Trophoblast cell (in vitro differentiated cells and primary cell): ENCODE measurements at regions not wholly inside any gene's neighbourhood (a gene's known extent, or its start where the extent isn't known, plus 50 kb on each side); places are given as distances from the start of the nearest gene placed in this dataset.

Source experiments
- DNase-seq, 2 donors: peaks; one replicate each; pipeline ENCODE4 v3.0.0-alpha.2; 2016
- H2AFZ ChIP-seq: 2 replicates; pipeline ENCODE4 v1.6.1; 2013; ENCODE audit warnings: low read length, moderate library complexity, mild to moderate bottlenecking; ENCODE audit not compliant: insufficient read depth, poor library complexity
- H2AK5ac ChIP-seq: 2 replicates; pipeline ENCODE4 v1.6.1; 2013; ENCODE audit warnings: mild to moderate bottlenecking, low read length
- H2BK120ac ChIP-seq: 2 replicates; pipeline ENCODE4 v1.6.1; 2013; ENCODE audit warnings: low read length, mild to moderate bottlenecking, moderate library complexity; ENCODE audit not compliant: insufficient read depth, poor library complexity
- H2BK12ac ChIP-seq: 2 replicates; pipeline ENCODE4 v1.6.1; 2013; ENCODE audit warnings: mild to moderate bottlenecking, low read length, moderate library complexity
- H2BK5ac ChIP-seq: 2 replicates; pipeline ENCODE4 v1.6.1; 2013; ENCODE audit warnings: low read length, low read depth, moderate library complexity, mild to moderate bottlenecking; ENCODE audit not compliant: poor library complexity
- H3K14ac ChIP-seq: 2 replicates; pipeline ENCODE4 v1.6.1; 2013; ENCODE audit warnings: mild to moderate bottlenecking, low read length
- H3K18ac ChIP-seq: 2 replicates; pipeline ENCODE4 v1.6.1; 2013; ENCODE audit warnings: mild to moderate bottlenecking, low read length
- H3K23ac ChIP-seq: 2 replicates; pipeline ENCODE4 v1.6.1; 2013; ENCODE audit warnings: low read length
- H3K27ac ChIP-seq: 2 replicates; pipeline ENCODE4 v1.5.1; 2013; ENCODE audit warnings: low read depth, mild to moderate bottlenecking, inconsistent platforms, low read length, moderate library complexity
- H3K27me3 ChIP-seq: 2 replicates; pipeline ENCODE4 v1.6.1; 2013; ENCODE audit warnings: inconsistent platforms, mild to moderate bottlenecking, low read length, moderate library complexity; ENCODE audit not compliant: insufficient read depth
- H3K36me3 ChIP-seq, 2 experiments: 1 replicate in 1 of 2; 2 replicates in 1 of 2; pipeline ENCODE4 v1.6.1; 2013; ENCODE audit warnings: low read length in 2 of 2, mild to moderate bottlenecking in 2 of 2, moderate library complexity in 1 of 2; ENCODE audit not compliant: insufficient read depth in 2 of 2, control insufficient read depth in 1 of 2
- H3K4ac ChIP-seq: 2 replicates; pipeline ENCODE4 v1.6.1; 2013; ENCODE audit warnings: low read depth, mild to moderate bottlenecking, low read length, moderate library complexity
- H3K4me1 ChIP-seq, 2 experiments: 1 replicate in 1 of 2; 2 replicates in 1 of 2; pipeline ENCODE4 v1.6.1; 2013; ENCODE audit warnings: low read length in 2 of 2, mild to moderate bottlenecking in 2 of 2, moderate library complexity in 1 of 2; ENCODE audit not compliant: insufficient read depth in 2 of 2, control insufficient read depth in 1 of 2
- H3K4me2 ChIP-seq: 2 replicates; pipeline ENCODE4 v1.6.1; 2013; ENCODE audit warnings: inconsistent platforms, mild to moderate bottlenecking, low read length, moderate library complexity
- H3K4me3 ChIP-seq: 2 replicates; pipeline ENCODE4 v1.5.1; 2013; ENCODE audit warnings: mild to moderate bottlenecking, low read depth, low read length, inconsistent platforms
- H3K79me1 ChIP-seq: one replicate; pipeline ENCODE4 v1.6.1; 2013; ENCODE audit warnings: low read length
- H3K79me2 ChIP-seq: 2 replicates; pipeline ENCODE4 v1.6.1; 2013; ENCODE audit warnings: low read length, mild to moderate bottlenecking; ENCODE audit not compliant: control insufficient read depth, insufficient read depth, poor library complexity
- H3K9ac ChIP-seq: 2 replicates; pipeline ENCODE4 v1.6.1; 2013; ENCODE audit warnings: mild to moderate bottlenecking, low read length
- H3K9me3 ChIP-seq: 2 replicates; pipeline ENCODE4 v1.6.1; 2013; ENCODE audit warnings: low read depth, mild to moderate bottlenecking, control low read depth, inconsistent platforms, low read length; ENCODE audit not compliant: insufficient read depth
- H4K12ac ChIP-seq: 2 replicates; pipeline ENCODE4 v1.6.1; 2013; ENCODE audit warnings: low read depth, mild to moderate bottlenecking, low read length, moderate library complexity
- H4K8ac ChIP-seq: 2 replicates; pipeline ENCODE4 v1.6.1; 2013; ENCODE audit warnings: low read depth, mild to moderate bottlenecking, low read length, moderate library complexity
- H4K91ac ChIP-seq: one replicate; pipeline ENCODE4 v1.6.1; 2013; ENCODE audit warnings: low read depth, mild to moderate bottlenecking, low read length, moderate library complexity
- WGBS: extraction: QIAGEN DNeasy Blood & Tissue Kit; methylation state at CpG from one replicate; pipeline ENCODE4 v1.1.7; 2013; ENCODE audit warnings: missing lambda C conversion rate; ENCODE audit not compliant: insufficient read length, insufficient coverage; ENCODE audit errors: extremely low coverage; 5-methylcytosine and 5-hydroxymethylcytosine counted together

DNA sequence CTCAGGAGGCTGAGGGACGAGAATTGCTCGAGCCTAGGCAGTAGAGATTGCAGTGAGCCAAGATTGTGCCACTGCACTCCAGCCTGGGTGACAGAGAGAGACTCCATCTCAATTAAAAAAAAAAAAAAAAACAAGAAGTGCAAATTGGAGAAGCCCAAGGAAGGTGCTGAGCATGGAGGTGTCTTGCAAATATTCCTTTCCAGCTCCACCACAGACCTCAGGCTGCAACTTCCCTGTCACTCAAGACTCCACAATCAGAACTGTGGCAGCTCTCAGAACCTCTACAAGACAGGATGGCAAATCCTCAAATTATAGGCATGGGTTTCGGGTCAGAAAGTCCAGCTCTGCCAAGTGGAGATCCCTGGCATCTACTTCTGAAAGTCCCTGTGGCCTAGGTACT, 104.4 kb upstream of the TIAM1 start:
- WGBS: no CpG with 5 or more reads among the region's 3 CpGs
- Histone ChIP-seq H4K8ac (no peak overlapping the region), H3K79me2 (no peaks in the 10 kb centered on the region), H2AFZ (no peak overlapping the region), H3K4me2 (no peak overlapping the region), H3K4me3 (no peak overlapping the region), H4K12ac (no peak overlapping the region), H3K27me3 (no peaks in the 10 kb centered on the region), H2BK12ac (no peak overlapping the region), H3K14ac (no peak overlapping the region), H3K23ac (no peak overlapping the region), H2BK120ac (no peak overlapping the region), H3K4ac (no peak overlapping the region), H3K4me1 (peaks cover 3 to 4% of the 10 kb centered on the region in 2 experiments), H2BK5ac (no peak overlapping the region), H3K9ac (no peak overlapping the region), H3K18ac (no peak overlapping the region), H3K36me3 (no peaks in the 10 kb centered on the region), H3K27ac (no peak overlapping the region), H3K9me3 (no peaks in the 10 kb centered on the region), H2AK5ac (no peak overlapping the region), H4K91ac (no peak overlapping the region), H3K79me1 (no peaks in the 10 kb centered on the region)
- DNase-seq: no peak

DNA sequence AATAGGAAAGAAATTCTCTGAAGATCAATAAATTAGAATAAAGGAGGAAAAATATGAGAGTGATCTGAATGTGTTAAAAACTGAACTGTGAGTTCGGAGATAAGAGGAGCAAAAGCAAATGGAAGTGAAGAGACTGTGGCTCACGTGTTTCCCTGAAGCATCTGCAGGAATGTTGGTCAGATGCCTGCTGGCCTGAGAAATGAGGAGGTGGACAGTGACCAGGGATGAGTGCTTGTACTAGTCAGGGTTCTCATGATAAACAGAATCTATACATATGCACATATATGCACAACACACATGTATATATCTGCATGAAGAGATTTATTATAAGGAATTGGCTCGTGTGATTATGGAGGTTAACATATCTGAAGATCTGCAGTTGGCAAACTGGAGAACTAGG, 103.4 kb upstream of the TIAM1 start:
- no peak overlapping the region for H3K4me3 ChIP-seq
- no peak overlapping the region for H4K91ac ChIP-seq
- H4K8ac ChIP-seq: no peak overlapping the region
- no peak overlapping the region for H3K9ac ChIP-seq
- H3K23ac ChIP-seq: no peak overlapping the region
- no peak overlapping the region for H4K12ac ChIP-seq
- no peaks in the 10 kb centered on the region for H3K27me3 ChIP-seq
- H2AFZ ChIP-seq: no peak overlapping the region
- no peak overlapping the region for H3K4me2 ChIP-seq
- H2BK120ac ChIP-seq: no peak overlapping the region
- H3K79me1 ChIP-seq: no peaks in the 10 kb centered on the region
- H3K27ac ChIP-seq: no peak overlapping the region
- WGBS: 0% methylated on average over 1 of the region's 3 CpGs
- no peaks in the 10 kb centered on the region for H3K9me3 ChIP-seq
- peak; percentile 34 to 64 for DNase-seq
- H2BK12ac ChIP-seq: no peak overlapping the region
- peaks cover 8% of the 10 kb centered on the region in 2 experiments for H3K4me1 ChIP-seq
- H3K79me2 ChIP-seq: no peaks in the 10 kb centered on the region
- H3K18ac ChIP-seq: no peak overlapping the region
- H3K14ac ChIP-seq: no peak overlapping the region
- H2BK5ac ChIP-seq: no peak overlapping the region
- no peak overlapping the region for H3K4ac ChIP-seq
- H2AK5ac ChIP-seq: no peak overlapping the region
- no peaks in the 10 kb centered on the region for H3K36me3 ChIP-seq

DNA sequence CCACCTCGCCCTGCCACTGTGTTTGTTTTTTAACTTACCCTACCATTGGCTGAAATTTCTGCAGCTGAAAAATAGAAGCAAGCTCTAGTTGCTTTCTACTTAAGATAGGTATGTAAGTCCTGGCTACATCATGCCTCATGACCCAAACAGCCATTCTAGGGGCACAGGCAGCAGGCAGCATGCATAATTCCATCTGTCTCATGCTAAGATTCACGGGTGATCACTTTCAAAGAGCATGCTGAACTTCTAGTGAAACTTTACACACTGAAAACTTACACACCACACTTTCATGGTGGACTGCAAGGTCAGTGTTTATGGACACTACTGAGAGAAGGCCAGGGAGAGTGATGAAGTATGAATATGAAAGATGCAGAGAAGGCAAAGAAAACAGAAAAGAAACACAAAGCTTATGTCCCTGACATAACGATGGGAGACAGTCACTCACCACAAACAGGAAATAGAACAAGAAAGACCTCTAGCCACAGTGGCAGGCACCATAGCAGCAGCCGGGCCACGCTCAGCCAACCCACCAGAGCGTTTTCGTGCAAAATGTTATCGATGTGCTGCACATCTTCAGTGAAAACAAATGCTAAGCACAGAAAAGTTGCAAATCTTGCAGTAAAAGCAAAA, 102.3 kb upstream of the TIAM1 start:
- Histone ChIP-seq H2BK120ac (no peak overlapping the region), H3K4me1 (peaks cover 8 to 13% of the 10 kb centered on the region in 2 experiments), H3K27ac (no peak overlapping the region), H3K9me3 (no peaks in the 10 kb centered on the region), H4K8ac (no peak overlapping the region), H3K79me1 (no peaks in the 10 kb centered on the region), H2AK5ac (no peak overlapping the region), H3K4me3 (no peak overlapping the region), H3K27me3 (no peaks in the 10 kb centered on the region), H3K4ac (no peak overlapping the region), H2BK12ac (no peak overlapping the region), H3K23ac (no peak overlapping the region), H4K12ac (no peak overlapping the region), H3K4me2 (no peak overlapping the region), H2AFZ (no peak overlapping the region), H3K14ac (no peak overlapping the region), H3K79me2 (no peaks in the 10 kb centered on the region), H2BK5ac (no peak overlapping the region), H3K18ac (no peak overlapping the region), H3K9ac (no peak overlapping the region), H3K36me3 (no peaks in the 10 kb centered on the region), H4K91ac (no peak overlapping the region)
- WGBS: no CpG with 5 or more reads among the region's 8 CpGs
- DNase-seq: no peak

- H2AFZ ChIP-seq: no peak overlapping the region
- no peak overlapping the region for H3K9ac ChIP-seq
- H3K23ac ChIP-seq: no peak overlapping the region
- no peak overlapping the region for H3K4me2 ChIP-seq
- H3K18ac ChIP-seq: no peak overlapping the region
- DNase-seq: no peak
- H3K4me1 ChIP-seq: peaks cover 8 to 13% of the 10 kb centered on the region in 2 experiments
- H3K36me3 ChIP-seq: no peaks in the 10 kb centered on the region
- no peak overlapping the region for H4K12ac ChIP-seq
- no peak overlapping the region for H3K14ac ChIP-seq
- WGBS: no CpG with 5 or more reads among the region's 4 CpGs
- peaks cover 2% of the 10 kb centered on the region for H3K9me3 ChIP-seq
- H3K4ac ChIP-seq: no peak overlapping the region
- H3K79me2 ChIP-seq: no peaks in the 10 kb centered on the region
- no peak overlapping the region for H4K91ac ChIP-seq
- no peaks in the 10 kb centered on the region for H3K27me3 ChIP-seq
- no peak overlapping the region for H2BK120ac ChIP-seq
- no peak overlapping the region for H2AK5ac ChIP-seq
- H3K27ac ChIP-seq: no peak overlapping the region
- no peak overlapping the region for H3K4me3 ChIP-seq
- no peak overlapping the region for H2BK5ac ChIP-seq
- no peak overlapping the region for H4K8ac ChIP-seq
- H2BK12ac ChIP-seq: no peak overlapping the region
- no peaks in the 10 kb centered on the region for H3K79me1 ChIP-seq
These were observed 101.1 kb upstream of the TIAM1 start for GRCh38 chr21:31445137-31445536.
